GM21825 (cell line): ENCODE measurements at regions not wholly inside any gene's neighbourhood (a gene's known extent, or its start where the extent isn't known, plus 50 kb on each side); places are given as distances from the start of the nearest gene placed in this dataset.

Experiments used
- ATAC-seq: cut with Tn5 transposase; IDR thresholded peaks from one replicate; pipeline ENCODE4 v1.9.1; 2021; ENCODE audit warnings: mild to moderate bottlenecking, moderate library complexity; ENCODE audit not compliant: unreplicated experiment

DNA sequence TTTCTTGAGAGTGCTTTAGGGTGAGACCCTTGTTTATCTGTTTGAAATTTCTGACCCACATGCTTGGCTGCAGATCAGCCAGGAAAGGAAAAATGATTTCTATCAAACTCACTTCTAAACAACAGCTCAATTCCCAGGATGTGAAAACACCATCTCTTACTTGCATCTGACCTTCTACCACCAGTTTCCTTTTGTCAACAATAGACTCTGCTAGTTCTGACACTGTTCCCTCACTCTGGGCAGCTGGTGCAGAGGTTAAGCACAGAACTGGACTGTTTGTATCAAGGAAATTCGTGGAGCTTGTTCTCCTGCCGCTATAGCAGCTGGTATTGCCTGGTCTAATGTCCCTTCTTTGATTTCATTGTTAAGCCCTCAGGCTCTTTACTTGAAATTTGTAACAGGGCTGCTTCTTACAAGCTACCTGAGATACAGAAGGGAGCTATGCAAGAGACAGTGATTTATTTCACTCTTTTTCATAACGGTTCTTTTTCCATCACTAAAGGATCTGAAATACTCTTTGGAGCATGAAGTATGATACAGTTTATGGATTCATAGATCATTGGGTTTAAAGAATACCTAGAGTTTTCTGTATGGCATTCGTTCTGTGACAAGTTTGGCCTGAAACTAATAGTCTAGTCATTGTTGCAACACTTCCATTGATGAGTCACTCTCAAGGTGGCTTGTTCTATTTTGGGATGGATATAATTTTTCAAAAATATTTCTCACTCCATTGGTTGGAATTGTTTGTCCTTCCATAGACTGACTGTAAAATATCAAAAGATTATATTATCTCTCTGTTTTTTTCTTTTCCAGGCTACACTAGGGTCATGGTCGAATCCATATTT is 178.2 kb upstream of the ZC3H12C start:
- ATAC-seq, result no peak

DNA sequence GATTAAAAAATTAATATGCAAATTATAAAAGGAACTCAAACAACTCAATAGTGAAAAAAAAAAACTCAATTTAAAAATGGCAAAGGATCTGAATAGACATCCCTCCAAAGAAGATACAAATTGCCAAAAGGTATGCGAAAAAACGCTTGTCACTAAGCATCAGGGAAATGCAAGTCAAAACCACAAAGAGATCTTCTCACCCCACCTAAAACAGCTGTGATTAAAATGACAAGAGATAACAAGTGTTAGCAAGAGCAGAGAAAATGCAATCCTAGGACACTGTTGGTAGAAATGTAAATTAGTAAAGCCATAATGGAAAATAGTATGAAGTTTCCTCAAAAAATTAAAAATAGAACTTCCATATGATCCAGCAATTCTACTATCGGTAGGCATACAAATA is 166.3 kb upstream of the ZC3H12C start:
- no peak for ATAC-seq

DNA sequence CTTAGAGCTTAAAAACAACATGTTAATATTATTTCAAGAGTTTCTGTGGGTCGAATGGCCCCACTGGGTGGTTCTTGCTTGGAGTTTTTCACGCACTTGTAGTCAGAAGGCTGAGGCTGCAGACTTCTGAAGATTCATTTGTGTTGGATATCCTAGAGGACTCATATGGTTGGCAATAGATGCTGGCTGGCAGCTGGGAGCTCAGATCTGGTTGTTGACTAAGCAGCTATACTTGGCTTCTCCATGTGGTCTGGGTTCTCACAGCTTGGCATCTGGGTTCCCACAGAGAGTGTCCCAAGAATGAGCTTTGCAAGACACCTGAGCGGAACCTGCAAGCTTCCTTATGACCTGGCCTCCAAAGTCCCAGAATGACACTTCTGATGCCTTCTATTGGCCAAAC is 163.9 kb upstream of the ZC3H12C start:
- no peak for ATAC-seq

DNA sequence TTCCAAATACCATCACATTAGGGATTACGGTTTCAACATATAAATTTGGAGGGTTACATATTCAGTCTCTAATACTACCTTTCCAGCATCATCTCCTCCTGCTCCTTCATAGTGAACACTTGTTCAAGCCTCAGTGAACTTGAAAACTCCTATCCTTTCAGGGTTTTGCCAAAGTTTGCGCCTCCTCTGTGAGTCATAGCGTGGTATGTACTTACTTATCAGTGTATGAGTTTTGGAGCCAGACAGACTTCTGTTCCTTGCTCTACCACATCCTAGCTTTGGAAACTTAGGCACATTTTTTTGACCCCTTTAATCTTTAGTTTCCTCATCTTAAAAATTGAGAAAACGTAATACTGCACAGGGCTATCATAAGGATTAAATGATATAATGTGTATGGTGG is 160.1 kb upstream of the ZC3H12C start:
- no peak for ATAC-seq

DNA sequence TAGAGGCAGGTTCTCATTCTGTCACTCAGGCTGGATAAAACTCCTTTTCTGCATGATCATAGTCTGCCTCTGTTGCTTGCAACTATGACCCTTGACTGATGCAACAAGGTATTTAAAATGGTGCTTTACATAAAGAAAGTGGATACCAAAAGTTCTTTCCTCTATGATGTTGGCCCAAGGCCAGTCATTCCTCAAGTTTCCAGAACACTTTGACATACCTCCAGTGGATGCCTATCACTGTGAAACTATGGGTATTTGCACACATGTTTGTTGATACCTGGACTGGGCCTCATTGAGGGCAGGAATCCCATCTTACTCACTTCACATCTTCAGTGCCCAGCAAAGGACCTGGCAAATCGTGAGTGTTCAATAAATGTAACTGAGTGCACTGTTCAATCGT is 159.0 kb upstream of the ZC3H12C start:
- ATAC-seq, result no peak

DNA sequence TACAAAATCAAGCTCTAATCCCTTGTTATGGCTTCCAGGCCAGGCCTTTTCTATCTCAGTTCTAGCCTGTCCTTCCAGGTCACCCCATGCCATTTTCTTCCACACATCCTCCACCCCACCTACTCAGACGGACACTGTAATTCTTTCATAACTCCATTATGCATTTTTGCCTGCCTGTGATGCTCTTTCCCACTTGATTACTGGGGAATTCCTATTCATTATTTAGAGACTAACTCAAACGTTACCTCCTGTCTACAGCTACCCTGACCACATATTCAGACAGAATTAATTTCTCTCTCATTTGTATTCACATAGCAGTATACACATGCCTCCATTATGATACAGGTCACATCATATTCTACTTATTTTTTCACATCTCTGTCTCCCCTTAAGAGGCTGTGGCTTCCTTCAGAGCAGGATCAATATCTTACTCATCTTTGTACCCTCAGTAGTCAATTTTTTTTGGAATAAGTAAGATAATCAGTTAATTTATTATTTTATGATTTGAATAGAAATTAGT is 156.5 kb upstream of the ZC3H12C start:
- ATAC-seq, result no peak

DNA sequence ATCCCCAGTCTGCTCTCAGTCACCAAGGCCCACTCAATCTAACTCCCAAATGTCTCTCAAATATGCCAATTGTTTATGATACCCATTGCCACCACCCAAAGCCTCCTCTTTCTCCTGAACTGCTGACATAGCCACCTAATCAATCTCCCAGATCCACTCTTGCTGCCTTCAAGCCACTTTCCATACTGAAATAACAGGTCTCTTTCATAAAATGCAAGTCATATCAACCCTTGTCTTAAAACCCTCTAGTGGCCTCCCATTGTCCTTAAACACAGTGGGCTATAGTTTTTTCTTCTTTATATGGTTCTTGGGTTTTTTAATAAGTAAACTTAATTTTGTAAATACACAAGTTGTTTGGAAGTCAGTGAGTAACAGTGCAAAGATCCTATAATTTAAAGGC is 155.2 kb upstream of the ZC3H12C start:
- ATAC-seq, result no peak

DNA sequence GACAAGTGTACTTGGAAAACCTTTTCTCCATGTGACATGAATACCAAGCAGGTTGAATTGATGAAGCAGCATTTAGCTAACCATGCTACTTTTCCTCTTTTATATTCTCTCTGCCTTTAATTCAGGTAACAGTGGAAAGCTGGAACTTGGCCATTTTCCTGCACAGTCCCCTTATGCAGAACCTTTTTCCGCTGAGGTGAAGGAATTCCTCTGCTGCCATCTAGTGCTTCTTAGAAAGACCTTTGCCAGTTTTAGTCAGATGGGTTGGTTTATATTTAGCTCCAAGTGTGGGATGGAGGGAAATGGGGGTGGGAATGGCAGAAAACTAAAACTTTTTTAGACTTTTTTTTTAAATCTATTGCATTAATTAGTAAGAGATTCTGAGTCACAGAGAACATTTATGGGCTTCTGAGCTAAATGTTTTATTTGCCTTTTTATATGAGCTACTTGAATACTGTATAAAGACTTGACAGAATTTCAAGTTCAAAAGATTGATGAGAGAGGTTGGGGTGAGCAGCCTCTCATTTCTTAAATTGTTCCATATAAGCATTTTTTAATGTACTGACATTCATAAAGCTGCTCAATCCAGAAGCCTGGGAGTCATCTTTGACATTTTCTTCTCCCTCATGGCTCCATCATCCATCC is 153.9 kb upstream of the ZC3H12C start:
- ATAC-seq, result no peak

DNA sequence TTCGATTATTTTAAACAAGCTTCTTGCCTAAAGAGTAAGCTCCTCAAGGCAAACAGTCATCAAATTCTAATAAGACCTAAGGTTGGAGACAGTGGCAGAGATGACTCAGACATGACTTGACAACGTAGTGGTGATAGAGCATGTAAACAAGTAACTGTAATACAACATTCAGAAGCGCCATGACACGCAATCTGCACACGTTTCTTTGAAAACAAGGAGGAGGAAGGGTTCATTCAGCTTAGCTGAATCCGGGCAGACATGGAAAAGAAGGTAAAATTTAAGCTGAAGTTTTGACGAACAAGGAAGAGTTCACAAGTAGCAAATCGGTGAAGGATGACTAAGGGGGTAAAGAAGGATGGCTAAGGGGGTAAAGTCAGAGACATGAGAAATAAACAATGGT is 152.4 kb upstream of the ZC3H12C start:
- ATAC-seq, result no peak

DNA sequence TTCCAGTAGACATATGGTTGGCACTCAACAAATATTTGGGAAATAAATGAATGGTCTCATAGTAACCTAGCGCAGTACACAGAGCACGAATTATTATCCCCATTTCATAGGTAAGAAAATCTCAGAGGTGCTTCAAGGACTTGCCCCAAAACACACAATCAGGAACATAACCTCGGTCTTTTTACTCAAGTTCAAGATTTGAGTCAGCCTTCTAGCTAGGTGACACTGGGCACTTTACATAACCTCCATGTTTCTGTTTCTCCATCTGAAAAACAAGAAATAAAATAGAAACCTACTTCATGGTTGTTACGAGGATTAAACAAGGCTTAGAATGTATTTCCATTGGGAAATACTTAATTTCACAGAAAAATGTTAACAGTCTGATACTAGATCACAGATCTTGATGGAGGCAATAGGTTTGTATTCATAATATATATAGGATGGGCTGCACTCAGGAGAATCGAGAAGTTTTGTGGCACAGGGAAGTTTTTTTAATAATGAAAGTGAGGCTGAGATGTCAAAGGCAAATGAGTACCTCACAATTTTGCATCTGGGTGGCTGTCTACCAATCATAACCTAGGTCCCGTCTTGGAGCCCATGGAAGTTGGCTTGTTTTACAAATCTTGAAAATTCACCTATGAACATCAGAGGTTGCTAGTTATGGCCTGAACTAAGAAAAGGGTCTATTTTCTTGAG is 147.4 kb upstream of the ZC3H12C start:
- peak; percentile 54 for ATAC-seq

DNA sequence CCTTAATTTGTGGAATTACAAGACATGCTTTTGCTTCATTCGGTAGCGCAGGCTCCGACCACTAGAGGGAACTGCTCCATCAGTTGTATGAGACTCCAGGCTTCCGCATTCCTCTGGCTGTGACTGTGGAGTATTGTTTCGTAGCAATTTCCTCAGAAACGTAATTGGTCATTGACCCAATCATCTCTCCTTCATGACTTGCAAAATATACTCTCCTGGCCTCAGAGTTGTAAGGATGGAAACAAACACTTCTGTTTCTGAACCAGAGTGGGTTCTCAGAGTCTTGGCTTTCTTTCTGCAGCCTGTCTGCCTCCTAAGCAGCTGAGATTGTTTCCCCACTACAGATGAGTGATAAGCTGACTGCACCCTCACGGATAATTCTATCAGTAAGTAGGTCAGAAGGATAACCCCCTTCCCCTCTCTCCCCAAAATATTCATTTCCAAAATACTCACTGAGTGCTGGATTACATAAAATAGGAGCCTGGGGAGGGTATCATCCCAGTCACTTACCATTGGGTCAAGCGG is 146.8 kb upstream of the ZC3H12C start:
- peak; percentile 91 for ATAC-seq

DNA sequence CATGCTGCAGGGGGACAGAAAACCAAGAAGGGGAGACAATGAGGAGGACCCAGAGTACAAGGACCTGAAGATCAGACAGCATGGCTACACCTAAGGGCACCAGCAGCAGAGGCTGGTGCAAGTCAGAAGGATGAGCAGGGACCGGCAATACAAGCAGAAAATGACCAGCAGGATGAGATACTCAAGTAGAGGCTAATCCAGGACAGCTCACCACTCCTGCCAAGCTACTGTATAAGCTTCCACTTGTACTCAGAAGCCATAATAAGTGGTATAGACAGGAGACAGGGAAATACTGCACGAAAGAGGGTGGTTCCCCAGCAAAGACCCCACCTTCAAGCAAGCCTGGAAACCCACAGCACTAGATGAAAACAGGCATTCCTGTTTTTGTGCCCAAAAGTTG is 138.7 kb upstream of the ZC3H12C start:
- ATAC-seq, result no peak

DNA sequence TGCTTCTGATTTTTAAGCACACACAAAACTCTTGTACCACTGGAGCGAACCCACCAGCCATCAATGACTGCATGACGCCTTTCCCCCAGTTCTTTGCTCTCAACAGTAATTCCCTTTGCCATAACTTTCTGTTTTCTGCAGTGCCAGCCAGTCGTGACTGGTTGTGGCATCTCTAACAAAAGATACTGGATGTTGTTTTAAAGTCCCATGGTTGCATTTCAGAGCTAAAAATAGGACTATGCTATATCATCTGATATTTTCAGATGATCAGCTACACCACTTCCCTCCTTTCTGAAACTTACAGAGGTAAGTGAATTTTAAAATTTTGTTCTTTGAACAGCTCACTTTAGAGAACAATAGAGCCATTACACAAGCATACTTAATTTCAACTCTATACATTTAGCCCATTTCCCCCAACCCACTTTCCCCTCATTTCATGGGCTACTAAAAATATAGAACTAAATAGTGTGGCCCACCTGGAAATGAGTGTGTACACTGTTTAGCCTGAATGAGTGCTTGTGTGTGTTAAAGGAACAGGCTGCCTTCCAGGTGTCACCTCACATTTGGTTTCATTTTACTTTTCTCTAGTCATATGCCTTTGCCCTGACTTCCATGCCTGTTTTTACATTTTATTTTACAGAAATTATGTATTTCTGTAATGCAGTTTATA is 136.9 kb upstream of the ZC3H12C start:
- ATAC-seq, result peak; percentile 69

DNA sequence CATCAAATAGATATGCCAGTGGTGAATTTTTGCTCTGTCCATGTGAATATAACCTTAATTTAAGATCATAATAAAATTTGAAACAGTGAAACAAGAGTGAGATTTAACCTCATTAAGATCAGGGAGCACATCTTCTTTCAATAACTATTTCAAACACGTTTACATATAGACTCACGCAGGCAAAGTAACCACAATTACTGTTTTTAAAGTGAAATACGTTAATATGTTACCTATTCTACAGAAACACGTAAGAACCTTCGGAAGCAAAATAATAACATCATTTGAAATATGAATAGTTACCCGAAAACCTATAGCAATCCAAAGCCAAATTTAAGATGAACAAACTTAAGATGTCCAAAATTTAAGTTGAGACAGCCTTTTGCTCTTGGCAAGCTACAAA is 136.2 kb upstream of the ZC3H12C start:
- ATAC-seq, result peak; percentile 47

DNA sequence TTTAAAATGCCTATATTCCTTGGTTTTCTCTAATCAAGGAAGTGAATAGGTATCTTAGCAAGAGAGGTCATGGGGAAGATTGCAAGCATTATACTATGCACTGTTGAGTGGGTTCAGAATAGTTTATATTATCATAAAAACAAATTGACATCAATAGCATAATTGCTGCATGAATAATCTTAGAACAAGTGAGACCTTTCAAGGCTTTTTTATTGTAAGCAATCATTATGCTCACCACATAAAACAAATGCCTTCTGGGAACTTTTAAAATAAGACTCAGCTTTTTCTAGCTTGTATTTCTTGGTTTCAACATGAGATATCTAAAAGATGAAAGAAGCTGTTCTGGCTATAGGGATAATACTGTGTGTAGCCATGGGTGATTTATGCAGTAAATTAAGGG is 135.6 kb upstream of the ZC3H12C start:
- ATAC-seq, result no peak

DNA sequence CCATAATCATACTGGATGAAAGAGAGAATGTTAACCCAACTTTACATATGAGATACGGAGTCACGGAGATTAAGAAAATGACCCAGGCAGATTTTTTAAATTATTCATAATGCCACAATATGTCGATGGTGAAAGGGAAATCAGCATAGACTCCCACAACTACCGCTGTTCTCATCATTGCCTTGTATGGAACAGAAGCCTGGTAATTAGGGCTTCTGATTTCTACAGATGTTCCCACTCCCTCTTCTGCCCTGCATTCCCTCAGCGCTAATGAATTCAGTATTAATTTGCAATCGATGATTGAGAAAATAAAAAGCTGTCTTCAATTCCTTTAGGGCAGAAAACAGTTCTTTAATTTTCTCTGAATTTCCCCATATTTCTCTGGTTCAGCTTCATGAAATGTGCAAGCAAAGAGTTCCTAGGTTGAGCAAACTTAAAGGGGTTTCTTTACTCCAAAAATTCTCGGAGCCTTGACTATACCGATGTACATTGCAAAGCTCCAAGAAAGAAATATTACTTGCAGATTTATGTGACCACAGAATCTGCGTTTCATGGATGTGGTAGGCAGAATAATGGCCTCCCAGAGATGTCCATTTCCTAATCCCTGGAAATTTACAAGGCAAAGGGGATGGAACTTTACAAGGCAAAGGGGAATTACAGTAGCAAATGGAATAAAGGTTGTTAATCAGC is 134.9 kb upstream of the ZC3H12C start:
- ATAC-seq, result no peak

DNA sequence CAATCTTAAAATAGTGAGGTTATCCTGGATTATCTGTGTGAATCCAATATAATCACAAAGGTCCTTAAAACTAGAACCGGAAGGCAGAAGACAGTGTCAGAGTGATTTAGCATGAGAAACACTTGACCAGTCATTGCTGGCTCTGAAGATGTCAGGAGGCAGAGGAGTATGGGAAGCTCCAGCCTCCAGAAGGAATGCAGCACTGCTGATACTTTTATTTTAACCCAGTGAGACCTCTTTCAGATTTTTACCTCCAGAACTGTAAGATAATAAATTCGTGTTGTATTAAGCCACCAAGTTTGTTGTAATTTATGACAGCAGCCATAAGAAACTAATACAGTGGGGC is 134.4 kb upstream of the ZC3H12C start:
- no peak for ATAC-seq

DNA sequence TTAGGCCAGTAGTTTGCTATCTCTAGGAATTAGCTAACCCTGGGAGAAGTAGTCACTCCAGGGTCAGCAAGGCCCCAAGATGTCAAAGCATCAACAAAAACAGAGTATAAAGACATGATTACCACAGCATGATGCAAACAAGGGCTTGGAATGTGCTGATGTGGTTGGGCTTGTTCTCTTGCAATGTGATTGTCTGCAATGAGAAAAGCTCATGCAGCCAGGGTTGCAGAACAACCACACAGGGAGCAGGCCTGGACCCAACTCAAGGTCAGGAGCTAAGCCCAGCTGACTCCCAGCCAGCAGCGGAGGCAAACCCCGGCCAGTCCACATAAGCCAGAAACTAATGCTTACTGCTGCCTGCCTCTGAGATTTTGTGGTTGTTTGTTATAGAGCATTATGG is 132.4 kb upstream of the ZC3H12C start:
- ATAC-seq, result no peak

DNA sequence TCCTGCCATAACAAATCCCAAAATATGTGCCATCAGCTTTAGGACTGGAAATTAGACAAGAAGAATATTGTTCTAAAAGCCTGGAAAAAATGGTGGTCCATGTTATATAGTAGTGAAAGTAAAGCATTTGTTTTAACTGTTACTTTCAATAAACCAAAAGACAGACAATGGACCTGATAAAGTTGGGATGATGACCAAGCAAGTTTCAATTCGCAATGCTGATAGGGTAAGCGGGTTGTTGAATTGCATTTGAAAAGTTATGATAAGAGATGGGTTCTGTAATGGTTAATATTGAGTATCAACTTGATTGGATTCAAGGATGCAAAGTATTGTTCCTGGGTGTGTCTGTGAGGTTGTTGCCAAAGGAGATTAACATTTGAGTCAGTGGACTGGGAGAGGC is 131.9 kb upstream of the ZC3H12C start:
- ATAC-seq, result no peak

DNA sequence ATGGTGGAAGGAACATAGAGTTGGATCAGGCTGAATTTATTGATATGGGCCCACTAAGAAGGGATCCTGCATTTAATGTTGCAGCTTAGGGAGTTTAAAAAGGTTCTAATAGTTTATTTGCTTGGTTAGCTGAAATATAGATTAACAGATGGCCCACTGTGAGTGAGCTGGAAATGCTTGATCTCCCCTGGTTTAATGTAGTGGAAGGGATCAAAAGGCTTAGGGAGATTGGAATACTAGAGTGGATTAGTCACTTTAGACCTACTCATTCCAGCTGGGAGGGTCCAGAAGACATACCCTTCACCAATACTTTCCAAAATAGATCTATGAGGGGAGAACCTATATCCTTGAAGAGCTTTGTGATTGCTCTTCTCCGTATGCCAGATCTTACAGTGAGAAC is 130.1 kb upstream of the ZC3H12C start:
- ATAC-seq, result no peak

DNA sequence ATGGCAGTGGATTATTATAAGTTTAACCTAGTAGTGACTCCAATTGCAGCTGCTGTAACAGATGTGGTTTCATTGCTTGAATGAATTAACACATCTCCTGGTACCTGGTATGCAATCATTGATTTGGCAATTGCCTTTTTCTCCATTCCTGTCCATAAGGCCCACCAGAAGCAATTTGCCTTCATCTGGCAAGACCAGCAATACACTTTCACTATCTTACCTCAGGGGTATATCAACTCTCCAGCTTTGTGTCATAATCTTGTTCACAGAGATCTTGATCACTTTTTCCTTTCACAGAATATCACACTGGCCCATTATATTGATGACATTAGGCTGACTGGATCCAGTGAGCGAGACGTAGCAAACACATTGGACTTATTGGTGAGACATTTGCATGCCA is 128.7 kb upstream of the ZC3H12C start:
- ATAC-seq, result no peak
